Left lung (tissue), 4 donors: ENCODE measurements at regions not wholly inside any gene's neighbourhood (a gene's known extent, or its start where the extent isn't known, plus 50 kb on each side); places are given as distances from the start of the nearest gene placed in this dataset.

Source experiments
- ATAC-seq: fragments of 200-7000 bp; cut with Tn5 transposase; one replicate; pipeline ENCODE4 v1.9.1; 2020; ENCODE audit warnings: moderate library complexity
- DNase-seq, 4 donors: peaks; one replicate each; pipeline ENCODE4 v3.0.0-alpha.2; 2013 to 2020
- H3K27ac ChIP-seq, 2 donors: fragments of 200-600 bp; sonication (generic) in 1 of 2; one replicate each; pipeline versions ENCODE4 v1.5.0 to v1.8.0; 2020 to 2021
- H3K27me3 ChIP-seq, 2 donors: fragments of 200-600 bp; sonication (generic) in 1 of 2; one replicate each; pipeline versions ENCODE4 v1.5.0 to v1.8.0; 2020 to 2021
- H3K36me3 ChIP-seq, 2 donors: fragments of 200-600 bp; sonication (generic) in 1 of 2; one replicate each; pipeline versions ENCODE4 v1.5.0 to v1.8.0; 2020 to 2021
- H3K4me1 ChIP-seq, 2 donors: fragments of 200-600 bp; one replicate each; pipeline ENCODE4 v1.8.0; 2021
- H3K4me3 ChIP-seq, 2 donors: fragments of 200-600 bp; sonication (generic) in 1 of 2; one replicate each; pipeline versions ENCODE4 v1.5.0 to v1.8.0; 2020 to 2021; ENCODE audit warnings: mild to moderate bottlenecking in 1 of 2
- H3K9me3 ChIP-seq, 2 donors: fragments of 200-600 bp; sonication (generic) in 1 of 2; one replicate each; pipeline versions ENCODE4 v1.5.0 to v1.8.0; 2020 to 2021
- intact Hi-C, 2 donors: fragments of 100-400 bp; cut with DNase I; formaldehyde crosslinking; loops; one replicate each; pipeline versions ENCODE4 v1.11.2 to v1.14.2; 2022
- TF ChIP-seq, protein P1 (sequence below), 2 donors: fragments of 200-600 bp; sonication (generic) in 1 of 2; IDR thresholded peaks; one replicate each; pipeline versions ENCODE4 v1.5.0 to v1.8.0; 2021; ENCODE audit warnings: antibody characterized with exemption in 2 of 2
- donor health status: DM: no; HTN: yes; CAD: no.
- donor health status: DM: no; HTN: no; CAD: no.

DNA sequence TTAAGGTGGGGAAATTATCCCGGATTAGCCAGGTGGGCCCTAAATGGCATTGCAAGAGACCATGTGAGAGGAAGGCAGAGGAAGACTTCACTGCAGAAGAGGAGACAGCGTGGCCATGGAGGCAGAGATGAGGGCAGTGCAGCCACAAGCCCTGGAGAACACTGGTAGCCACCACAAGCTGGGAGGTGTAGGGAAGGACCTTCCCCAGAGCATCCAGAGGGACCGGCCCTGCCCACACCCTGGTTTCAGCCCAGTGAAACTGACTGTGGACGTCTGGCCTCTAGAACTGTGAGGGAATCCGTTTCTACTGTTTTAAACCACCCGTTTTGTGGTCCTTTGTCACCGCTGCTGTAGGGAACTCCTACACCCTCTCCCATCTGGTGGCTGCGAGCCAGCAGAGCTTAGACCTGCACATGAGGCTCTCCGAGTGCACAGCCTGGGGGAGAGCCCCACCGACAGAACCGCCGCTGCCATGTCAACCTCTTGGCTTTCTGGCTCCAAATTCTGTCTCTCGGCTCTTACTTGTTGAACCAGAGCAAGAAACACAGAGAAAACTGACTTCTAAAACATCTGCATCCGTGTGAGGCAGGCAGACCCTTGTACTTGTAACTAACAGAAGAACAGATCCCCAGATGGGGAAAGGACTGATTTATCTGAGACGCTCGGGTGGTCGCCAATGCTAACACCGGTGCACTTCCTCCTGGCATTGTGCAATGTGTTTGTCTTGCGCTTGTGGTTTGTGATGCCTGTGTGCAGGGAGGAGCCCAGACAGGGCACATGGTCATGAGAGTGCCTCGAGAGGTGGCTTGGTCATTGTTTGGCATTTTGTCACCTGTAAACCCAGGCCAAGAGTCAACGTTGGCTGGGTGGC lies 90.8 kb upstream of the TMPRSS2 start:
- TF ChIP-seq, protein P1, sequence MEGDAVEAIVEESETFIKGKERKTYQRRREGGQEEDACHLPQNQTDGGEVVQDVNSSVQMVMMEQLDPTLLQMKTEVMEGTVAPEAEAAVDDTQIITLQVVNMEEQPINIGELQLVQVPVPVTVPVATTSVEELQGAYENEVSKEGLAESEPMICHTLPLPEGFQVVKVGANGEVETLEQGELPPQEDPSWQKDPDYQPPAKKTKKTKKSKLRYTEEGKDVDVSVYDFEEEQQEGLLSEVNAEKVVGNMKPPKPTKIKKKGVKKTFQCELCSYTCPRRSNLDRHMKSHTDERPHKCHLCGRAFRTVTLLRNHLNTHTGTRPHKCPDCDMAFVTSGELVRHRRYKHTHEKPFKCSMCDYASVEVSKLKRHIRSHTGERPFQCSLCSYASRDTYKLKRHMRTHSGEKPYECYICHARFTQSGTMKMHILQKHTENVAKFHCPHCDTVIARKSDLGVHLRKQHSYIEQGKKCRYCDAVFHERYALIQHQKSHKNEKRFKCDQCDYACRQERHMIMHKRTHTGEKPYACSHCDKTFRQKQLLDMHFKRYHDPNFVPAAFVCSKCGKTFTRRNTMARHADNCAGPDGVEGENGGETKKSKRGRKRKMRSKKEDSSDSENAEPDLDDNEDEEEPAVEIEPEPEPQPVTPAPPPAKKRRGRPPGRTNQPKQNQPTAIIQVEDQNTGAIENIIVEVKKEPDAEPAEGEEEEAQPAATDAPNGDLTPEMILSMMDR (IDR thresholded peaks at IDR 0.05): no peak
- peak in 1 of 4 donors; percentile 78 for DNase-seq
- peaks cover 0 to 3% of the 10 kb centered on the region in 2 donors for H3K4me1 ChIP-seq
- H3K27ac ChIP-seq: peak overlapping the region; percentile 62 to 79
- intact Hi-C loops: no loop called here
- H3K36me3 ChIP-seq: no peaks in the 10 kb centered on the region
- no peaks in the 10 kb centered on the region for H3K27me3 ChIP-seq
- no peaks in the 10 kb centered on the region for H3K9me3 ChIP-seq
- peak; percentile 76 for ATAC-seq
- H3K4me3 ChIP-seq: no peak overlapping the region

DNA sequence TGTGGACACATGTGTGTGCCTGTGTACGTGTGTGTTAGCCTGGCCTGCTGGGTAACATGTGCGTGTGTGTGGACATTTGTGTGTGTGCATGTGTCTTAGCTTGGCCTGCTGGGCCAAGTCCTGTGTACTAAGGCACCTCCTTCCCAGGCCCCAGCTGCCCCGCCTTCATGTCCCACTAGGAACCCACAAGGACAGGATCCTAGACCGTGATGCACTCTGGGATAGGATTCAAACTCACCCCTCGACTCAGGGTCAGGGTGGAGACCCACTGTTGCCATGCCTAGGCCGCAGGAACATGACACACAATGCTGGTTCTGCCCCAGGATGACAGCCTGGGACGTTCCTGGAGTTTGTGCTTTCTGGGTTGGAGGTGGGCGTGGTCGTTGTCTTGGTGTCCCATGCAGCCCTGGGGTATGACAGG lies 89.9 kb upstream of the TMPRSS2 start:
- Histone ChIP-seq H3K4me1 (peaks cover 0 to 3% of the 10 kb centered on the region in 2 donors), H3K27me3 (no peaks in the 10 kb centered on the region), H3K27ac (no peak overlapping the region), H3K9me3 (no peaks in the 10 kb centered on the region), H3K4me3 (no peak overlapping the region), H3K36me3 (no peaks in the 10 kb centered on the region)
- TF ChIP-seq, protein P1 (IDR thresholded peaks at IDR 0.05): no peak
- DNase-seq (peak in 1 of 4 donors; percentile 24), ATAC-seq (no peak)
- intact Hi-C loops: no loop called here

DNA sequence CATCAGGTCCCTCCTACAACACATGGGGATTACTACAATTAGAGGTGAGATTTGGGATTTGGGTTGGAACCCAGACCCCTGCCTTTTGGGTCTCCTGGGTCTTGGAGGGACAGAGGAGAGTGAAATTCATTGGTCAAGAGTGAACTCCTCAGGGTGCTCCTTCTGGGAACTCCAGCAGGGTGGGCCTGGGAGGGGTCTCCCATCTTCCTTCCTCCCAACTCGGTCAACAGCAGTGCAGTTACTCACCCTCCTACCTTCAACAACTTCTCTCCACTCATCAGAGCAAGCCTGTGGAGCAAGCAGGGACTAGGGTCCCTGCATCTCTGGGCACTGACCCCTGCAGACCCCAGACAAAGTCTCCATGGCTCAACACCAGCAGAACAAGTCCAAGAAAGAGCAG lies 89.3 kb upstream of the TMPRSS2 start:
- no peak overlapping the region for H3K27ac ChIP-seq
- intact Hi-C loops: no loop called here
- no peaks in the 10 kb centered on the region for H3K27me3 ChIP-seq
- ATAC-seq (no peak), DNase-seq (peak in 1 of 4 donors; percentile 5)
- no peaks in the 10 kb centered on the region for H3K9me3 ChIP-seq
- H3K4me3 ChIP-seq: no peak overlapping the region
- TF ChIP-seq, protein P1 (IDR thresholded peaks at IDR 0.05): no peak
- H3K36me3 ChIP-seq: no peaks in the 10 kb centered on the region
- H3K4me1 ChIP-seq: peaks cover 0 to 3% of the 10 kb centered on the region in 2 donors

DNA sequence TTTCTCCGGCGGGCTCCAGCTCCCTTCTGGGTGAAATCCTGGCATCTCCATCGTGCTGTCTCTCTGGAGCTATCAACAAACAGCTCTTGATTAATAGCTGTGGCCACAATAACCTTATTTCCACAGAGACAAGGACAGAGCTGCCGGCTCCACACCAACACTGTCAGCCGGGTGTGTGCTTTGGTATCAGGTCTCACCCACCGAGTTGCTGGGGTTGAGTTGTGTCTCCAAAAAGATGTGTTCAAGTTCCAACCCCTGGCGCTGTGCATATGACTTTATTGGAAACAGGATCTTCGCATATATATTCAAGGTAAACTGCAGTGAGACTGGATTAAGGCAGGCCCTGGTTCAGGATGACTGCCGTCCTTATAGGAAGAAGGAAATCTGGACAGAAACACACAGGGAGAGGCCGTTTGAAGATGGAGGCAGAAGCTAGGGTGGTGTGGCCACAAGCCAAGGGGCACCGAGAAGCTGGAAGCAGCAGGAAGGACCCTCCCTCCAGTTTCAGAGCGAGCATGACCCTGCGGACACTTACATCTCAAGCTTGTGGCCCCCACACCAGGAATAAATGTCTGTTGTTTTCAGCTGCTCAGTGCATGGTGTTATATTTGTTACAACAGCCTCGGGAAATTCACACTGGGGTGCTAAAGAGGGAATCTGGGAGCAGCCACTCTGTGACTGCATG lies 88.4 kb upstream of the TMPRSS2 start:
- no peaks in the 10 kb centered on the region for H3K36me3 ChIP-seq
- intact Hi-C loops: no loop called here
- H3K27ac ChIP-seq: no peak overlapping the region
- no peak for ATAC-seq
- H3K4me1 ChIP-seq: no peaks in the 10 kb centered on the region
- TF ChIP-seq, protein P1 (IDR thresholded peaks at IDR 0.05): no peak
- no peaks in the 10 kb centered on the region for H3K27me3 ChIP-seq
- no peaks in the 10 kb centered on the region for H3K9me3 ChIP-seq
- H3K4me3 ChIP-seq: no peak overlapping the region
- DNase-seq: peak in 1 of 4 donors; percentile 13

DNA sequence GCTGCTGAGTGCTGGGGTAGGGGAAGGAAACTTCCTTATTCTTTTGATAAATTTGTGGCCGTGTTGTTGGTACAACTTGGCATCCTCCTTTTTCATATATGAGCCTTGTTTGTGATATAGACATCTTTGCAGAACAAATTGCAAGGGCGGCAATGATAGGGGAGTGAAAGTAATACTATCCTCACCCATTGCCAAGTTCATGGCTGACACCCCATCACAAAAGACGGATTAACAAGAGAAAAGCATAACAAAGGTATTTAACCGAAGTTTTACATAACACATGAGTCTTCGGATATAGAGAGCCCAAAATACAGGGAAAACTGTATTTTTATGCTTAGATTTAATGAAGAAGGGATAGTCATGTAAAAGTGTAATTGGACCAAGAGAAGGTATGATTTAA lies 86.3 kb upstream of the TMPRSS2 start:
- Histone ChIP-seq H3K27me3 (no peaks in the 10 kb centered on the region), H3K9me3 (no peaks in the 10 kb centered on the region), H3K4me3 (no peak overlapping the region), H3K4me1 (no peaks in the 10 kb centered on the region), H3K27ac (peak overlapping the region; percentile 57 to 69), H3K36me3 (no peaks in the 10 kb centered on the region)
- intact Hi-C loops: no loop called here
- TF ChIP-seq, protein P1 (IDR thresholded peaks at IDR 0.05): no peak
- no peak for DNase-seq
- no peak for ATAC-seq
